Astrocyte (in vitro differentiated cells and primary cell): ENCODE measurements at regions not wholly inside any gene's neighbourhood (a gene's known extent, or its start where the extent isn't known, plus 50 kb on each side); places are given as distances from the start of the nearest gene placed in this dataset.

Experiments used
- EZH2 ChIP-seq: IDR thresholded peaks from 2 replicates; pipeline ENCODE4 v1.6.1; 2012; ENCODE audit warnings: mild to moderate bottlenecking, low read length, inconsistent platforms; ENCODE audit not compliant: insufficient read depth
- TF ChIP-seq, protein P1 (sequence below): IDR thresholded peaks from 2 replicates; pipeline ENCODE4 v1.5.1; 2011; ENCODE audit warnings: low read depth, mild to moderate bottlenecking, inconsistent platforms, low read length, moderate library complexity; ENCODE audit not compliant: insufficient read depth

DNA sequence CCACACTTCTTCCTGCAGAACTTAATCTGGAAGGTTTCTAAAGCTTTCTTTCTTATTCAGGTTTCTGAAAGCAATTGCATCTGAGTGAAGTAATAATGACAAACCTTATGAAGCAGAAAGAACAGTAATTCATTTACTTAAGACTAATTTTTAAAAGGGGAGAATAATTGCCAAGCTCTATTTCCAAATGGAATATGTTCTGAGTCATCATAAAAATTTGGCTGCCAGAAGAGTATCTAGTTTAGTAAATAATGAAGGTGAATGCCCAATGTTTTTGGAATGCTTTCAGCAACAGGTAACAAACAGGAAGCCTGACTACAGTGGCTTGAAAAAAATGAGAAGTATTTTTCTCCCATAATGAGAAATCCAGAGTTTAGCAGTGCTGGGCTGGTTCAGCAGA, 227.3 kb upstream of the TET2 start:
- TF ChIP-seq, protein P1, sequence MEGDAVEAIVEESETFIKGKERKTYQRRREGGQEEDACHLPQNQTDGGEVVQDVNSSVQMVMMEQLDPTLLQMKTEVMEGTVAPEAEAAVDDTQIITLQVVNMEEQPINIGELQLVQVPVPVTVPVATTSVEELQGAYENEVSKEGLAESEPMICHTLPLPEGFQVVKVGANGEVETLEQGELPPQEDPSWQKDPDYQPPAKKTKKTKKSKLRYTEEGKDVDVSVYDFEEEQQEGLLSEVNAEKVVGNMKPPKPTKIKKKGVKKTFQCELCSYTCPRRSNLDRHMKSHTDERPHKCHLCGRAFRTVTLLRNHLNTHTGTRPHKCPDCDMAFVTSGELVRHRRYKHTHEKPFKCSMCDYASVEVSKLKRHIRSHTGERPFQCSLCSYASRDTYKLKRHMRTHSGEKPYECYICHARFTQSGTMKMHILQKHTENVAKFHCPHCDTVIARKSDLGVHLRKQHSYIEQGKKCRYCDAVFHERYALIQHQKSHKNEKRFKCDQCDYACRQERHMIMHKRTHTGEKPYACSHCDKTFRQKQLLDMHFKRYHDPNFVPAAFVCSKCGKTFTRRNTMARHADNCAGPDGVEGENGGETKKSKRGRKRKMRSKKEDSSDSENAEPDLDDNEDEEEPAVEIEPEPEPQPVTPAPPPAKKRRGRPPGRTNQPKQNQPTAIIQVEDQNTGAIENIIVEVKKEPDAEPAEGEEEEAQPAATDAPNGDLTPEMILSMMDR: no peak
- TF ChIP-seq EZH2: no peak
